Fibroblast of upper back skin (primary cell): ENCODE measurements at regions not wholly inside any gene's neighbourhood (a gene's known extent, or its start where the extent isn't known, plus 50 kb on each side); places are given as distances from the start of the nearest gene placed in this dataset.

Experiments used
- DNase-seq: peaks from one replicate; pipeline ENCODE4 v3.0.0-alpha.2; 2013

DNA sequence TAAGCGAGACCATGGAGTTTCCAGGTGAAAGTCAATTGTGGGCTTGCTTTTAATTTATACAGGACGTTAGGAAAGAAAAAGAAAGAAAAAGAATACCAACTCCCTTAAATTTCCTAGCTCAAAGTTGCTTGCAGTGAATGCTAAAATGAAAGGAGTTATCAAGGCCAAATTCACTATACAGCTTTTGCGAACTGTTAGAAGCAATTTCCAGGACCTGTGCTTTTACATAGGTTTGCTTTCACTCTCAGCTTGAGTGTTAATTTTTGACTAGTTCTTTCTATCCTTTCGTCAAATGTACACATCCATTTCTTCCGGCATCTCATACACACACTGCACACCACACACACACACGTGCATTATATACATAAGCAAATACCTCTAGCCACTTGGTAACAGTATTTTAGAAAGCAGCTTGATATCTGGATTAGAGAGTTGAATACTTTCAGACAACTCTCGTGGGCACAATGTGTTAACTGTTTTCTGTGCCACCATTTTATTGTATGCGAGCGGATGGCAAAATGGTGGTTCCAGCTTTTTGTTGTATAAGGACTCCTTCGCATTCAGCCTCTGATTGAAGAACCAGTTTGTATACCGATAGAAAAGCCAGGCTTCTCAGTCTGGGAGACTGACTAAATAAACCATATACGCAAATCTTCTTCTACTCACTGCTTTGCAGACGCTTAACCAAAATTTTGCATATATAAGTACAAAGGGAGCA, 381.8 kb downstream of the MTX2 start:
- no peak for DNase-seq

DNA sequence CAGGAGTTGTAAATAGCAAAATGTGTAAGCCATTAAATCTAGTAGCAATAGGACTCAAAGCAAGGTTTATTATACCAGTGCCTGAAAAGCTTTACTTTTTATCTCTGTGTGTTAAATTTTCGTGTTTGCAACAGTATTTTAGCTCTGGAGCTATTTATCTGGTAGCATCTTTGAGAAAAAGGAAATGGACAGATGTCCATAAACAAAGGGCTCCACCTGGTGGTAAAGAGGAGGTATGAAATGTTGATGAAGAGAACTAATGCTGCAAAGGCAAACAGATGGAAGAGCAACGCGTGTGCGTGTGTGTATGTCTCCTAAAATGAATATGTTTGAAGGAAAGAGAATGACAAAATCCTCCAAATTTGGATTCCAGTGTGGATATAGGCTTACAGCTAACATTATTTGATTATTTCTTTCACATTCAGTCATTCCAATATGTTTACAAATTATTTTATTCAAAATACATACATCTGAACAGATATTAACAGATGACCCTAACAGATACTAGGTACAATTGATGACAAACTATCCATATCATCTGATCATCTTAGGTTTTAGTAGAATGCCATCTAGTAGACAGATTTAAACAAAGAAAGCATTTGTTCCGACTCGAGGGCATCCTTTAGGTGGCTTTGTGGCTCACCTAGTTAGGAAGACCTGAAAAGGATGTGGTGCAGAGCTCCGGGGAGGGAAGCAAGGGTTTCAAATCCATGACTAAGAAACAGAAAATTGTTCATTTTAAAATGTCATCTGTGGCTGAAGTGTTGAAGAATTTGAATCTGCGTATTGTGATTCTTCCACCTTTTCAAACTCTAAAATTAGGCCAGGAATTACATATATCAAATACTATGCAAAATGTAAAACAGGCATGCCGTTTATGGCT, 383.3 kb downstream of the MTX2 start:
- DNase-seq: peak; percentile 78

DNA sequence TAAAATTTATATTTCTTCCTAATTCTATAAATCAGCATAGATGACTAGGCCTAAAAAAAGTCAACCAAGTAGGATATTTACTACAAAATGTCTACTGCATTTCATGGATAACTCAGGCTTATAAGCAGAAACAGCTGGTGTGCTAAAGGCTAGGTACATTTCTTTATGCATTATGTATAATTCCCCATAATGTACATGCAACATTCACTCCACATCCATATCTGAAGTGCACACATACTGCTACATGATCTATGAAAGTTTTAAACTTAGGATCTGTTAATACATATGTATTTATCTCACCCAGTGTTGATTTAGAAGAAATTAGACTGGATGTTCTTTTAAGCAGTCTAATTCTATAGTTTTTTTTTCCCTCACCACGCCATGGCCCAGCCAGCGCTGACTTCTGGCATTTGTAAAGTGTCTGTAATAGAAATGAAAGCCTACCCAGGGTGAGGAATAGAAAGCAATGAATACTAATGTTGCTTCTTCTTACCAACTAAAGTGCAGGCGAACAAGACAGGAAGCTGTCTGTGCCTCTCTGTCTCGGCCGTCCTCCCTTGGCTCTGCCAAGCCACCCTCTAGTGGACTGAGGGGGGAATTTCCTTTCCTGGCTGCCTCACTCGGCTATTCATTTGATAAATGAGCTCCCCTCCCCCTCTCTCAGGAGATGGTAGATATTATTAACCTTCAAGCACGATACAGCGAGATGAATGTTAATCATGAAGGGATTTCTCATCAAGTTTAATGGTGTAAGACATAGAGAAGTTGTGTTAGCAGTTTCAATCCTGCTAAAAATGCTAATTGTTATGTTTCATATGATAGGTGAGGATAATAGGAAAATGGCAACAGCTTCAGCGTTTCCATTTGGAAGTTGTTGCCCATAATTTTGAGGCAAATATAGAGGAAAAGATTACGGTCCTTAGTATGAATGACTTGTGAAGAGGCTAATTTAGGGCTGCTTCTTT, 384.5 kb downstream of the MTX2 start:
- DNase-seq: peak; percentile 82

DNA sequence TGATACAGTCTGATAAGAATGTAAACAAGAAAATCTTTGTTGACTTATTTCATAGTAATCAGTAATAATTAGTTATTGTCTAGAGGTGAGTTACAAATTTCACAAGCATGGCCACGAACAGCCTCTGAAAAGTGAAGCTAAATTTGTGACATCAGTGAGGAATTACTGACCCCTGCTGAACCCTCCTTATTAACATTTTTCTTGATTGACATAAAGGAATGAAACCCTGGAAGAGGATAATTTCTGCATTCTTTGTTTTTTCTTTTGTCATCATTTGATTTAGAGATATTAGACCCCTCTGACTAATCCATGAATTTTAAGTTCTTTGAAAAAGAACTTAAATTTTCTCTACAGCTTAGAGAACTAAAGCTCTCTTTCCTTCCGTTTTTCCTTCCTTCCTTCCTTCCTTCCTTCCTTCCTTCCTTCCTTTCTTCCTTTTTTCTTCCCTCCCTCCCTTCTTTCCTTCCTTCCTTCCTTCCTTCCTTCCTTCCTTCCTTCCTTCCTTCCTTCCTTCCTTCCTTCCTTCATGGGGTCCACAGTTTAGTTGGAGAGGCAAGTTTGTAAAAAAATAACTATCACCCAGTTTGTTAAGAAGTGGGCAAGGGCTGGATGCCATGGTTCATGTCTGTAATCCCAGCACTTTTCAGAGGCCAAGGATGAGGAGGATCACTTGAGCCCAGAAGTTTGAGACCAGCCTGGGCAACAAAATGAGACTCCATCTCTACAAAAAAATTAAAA, 387.0 kb downstream of the MTX2 start:
- no peak for DNase-seq

DNA sequence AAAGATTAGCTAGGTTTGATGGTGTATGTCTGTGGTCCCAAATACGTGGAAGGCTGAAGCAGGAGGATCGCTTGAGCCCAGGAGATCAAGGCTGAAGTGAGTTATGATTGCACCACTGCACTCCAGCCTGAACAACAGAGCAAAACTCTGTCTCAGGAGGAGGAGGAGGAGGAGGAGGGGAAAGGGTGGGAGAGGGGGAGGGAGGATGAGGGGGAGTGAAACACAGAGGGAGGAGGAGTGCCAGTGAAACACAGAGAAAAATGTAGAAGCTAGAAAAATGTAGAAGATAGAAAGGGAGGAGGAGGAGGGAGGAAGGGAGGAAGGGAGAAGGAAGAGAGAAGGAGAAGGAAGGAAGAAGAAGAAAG, 387.5 kb downstream of the MTX2 start:
- no peak for DNase-seq

DNA sequence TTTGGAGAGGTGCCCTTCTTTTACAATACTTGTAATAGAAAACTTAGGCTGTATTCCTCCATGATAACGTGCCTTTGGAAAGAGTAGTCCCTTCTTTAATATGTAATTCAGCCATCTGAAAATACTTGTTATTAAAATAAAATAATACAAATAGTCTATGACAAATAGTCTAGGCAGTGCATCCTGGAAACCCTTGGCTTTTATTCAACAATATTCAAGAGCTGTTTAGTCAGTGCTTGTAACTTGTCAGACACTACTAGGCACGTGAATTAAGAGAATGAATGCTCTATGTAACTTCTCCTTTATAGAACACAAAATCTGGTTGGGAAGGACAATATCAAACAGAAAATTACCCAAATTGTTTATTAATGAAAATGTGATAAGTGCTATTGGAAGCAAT, 388.2 kb downstream of the MTX2 start:
- DNase-seq: no peak

DNA sequence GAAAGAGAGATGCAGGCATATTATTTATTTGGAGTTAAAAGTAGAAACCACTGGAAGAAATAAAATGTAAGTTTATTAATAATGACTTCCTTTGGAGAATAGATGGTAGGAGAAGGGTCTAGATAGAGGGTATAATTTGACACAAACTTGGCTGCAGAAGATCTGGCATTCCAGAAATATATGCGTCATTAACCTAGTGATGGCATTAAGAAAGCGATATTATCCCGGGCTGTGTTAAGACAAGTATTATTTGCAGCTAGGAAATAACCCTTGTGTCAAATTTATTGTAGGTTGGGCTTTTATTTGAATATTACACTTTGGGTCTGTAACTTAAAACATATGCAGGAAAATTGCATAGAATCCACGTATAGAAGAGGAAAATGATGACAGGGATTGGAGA, 389.5 kb downstream of the MTX2 start:
- no peak for DNase-seq

DNA sequence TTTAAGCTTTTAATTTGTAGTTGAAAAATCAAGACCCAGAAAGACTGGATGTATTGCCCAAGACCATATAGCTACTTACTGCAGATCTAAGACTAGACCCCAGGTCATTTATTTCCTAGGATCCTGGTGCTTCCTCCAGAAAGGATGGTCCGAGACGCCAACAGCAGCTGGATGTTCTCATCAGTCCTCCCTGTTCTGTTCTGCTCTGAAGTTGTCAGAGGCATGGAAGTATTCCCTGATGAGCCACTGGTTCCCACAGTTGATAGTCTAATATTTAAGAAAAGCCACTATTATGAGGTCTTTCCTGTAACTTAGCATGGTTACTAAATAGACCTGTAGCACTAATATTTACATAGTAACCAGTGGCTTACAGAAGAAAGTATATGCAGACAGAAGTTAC, 393.5 kb downstream of the MTX2 start:
- no peak for DNase-seq

DNA sequence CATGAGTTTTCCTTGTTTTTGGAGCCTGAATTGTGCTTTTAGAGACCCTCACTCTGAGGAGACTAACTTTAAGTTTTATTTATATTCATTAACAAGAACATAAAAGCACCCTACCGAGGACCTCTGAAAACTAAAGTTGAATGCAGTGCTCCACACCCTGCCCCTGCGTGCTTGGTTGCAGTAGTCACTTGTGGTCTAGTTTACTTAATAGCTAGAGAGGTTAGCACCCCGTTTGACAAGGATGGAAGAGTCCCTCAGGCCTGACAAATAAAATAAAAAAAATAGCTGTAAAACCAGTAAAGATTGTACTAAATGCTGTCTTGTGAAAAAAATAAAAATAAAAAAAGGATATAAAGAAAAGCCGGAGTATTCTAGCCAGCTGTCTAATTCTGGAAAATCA, 395.2 kb downstream of the MTX2 start:
- no peak for DNase-seq

DNA sequence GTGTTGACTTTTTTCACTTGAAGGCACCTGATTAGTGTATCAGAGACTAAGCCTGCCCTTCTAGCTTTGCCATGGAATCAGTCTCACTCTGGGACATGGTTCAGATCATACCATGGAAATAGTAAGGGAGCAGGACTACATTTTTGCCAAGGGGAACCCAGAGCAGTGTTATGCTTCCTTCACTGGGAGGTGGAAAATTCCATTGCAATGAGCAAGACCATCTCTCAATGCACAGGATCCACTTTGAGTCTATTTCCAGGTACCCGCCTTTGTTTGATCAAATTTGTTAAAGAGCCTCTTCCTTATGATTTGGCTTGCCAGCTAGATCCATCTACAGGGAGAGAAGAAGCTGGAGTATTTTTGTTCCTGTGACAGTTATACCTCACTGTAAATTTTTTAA, 395.8 kb downstream of the MTX2 start:
- DNase-seq: no peak

DNA sequence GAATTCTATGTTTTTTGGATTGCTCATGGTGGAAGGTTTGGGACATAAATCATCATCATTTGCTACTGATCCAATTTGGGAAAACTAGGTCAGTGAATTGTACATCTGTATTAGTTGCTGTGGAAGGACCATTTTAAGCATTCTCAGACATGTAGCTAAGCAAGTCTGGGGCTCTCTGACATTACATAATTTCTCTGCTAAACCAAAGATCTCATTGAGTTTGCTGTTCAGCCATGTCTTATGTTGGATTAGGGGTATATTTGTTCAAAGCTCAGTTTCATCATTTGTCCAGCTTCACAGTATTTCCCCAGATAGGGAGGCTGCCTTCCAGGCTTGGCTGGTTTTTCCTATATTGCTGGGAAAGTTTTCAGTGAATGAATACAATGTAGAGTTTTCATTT, 399.7 kb downstream of the MTX2 start:
- DNase-seq: peak; percentile 64

DNA sequence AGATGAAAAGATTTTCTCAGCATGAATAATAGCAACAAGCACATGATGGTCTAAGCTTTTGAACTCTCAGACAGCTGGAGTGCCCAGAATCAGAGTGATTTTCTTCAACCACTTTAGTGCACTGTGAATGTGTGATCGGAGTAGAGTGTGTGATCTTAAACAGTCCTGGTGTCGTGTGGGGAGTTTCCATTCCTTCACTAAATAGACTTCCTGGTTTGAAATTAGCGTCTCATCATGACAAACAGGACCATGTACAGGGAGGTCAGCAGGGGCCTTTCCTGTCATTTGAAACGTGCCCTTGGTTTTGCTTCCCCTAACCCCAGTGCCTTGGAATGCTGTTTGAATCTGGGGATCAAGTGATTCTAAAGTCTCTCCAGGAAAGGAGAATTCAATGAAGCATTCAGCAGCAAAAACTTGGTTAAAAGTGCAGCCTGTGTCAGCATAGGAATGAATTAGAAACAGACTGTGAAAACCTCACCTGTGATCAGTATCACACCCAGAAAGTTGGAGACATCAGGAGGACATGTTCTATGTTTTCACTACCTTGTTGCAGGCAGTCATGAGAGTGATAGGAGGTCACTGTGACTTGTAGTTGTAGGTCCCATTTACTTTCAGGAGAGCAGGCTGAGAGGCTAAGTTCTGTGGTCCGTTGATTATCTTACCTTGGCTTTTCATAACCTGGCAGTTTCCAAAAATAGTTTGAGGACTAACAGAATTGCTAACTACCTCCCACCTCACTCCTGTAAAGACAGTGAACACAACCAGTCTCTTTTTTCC, 400.3 kb downstream of the MTX2 start:
- no peak for DNase-seq

DNA sequence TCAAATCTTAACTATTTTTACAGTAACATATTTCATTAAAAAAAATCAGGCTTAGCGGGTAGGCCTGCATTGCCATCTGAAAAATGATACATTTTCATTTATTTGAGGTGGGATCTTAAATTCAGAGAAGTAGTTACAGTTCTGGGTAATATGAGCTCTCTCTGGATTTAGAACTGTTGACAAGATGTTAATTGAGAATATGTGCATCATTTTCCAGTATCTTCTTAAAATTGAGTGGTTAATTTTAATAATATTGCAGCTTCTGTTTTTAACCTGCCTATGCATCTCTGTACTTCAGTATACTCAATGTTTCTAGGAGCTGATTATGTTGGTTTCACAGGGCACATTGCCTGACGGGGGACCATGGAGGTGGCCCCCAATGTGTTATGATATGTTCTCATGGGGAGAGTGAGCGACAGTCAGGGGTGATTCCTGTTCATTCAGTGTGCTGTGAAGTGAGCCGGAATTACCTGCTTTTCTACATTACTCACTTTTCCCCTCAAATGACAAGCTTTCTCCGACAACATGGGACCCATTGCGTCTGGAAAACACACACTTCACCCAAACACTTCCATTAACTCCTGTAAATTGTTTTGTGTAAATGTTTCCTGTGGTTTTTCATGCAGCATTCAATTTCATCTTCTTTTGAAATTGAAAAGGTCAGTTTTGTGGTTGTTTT, 406.2 kb downstream of the MTX2 start:
- DNase-seq: no peak

DNA sequence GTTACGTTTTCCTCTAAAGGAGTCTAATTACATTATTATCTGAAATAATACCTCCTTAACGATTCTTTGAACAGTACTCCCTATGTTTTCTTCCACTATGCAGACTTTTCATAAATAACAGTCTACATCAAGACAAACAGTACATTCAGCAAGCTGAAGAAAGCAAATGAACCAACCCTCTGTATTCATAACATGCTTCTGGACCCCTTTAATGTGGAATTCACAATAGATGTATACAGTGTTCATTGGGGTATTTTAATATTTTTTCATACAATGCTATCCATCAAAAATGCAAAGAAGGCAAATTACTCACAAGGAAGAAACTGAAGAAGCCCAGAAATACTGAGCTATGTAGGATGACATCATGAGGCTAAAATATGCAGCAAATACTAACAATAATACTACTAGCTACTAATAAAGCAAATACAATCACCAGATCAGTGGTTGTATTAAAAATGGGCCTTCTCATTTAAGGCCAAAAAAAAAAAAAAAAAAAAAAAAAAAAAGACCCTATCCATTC, 408.6 kb downstream of the MTX2 start:
- DNase-seq: peak; percentile 43

DNA sequence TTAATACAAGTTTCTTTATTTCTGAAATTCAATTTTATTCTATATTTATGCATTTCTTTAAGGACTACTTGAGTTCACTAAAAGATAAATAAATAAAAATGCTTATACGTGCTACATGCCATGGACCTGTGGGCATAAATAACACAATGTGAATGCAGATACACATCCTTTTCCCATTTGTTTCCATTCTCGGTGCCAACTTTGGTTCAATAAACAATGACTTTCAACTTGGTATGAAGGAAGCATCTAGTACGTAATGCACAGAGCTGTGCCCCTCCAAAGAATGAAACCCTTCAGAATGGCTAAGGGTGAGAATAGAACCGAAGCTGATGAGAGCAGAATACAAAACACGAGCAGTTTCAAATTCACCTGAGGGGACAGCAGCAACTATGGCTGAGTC, 409.3 kb downstream of the MTX2 start:
- no peak for DNase-seq

DNA sequence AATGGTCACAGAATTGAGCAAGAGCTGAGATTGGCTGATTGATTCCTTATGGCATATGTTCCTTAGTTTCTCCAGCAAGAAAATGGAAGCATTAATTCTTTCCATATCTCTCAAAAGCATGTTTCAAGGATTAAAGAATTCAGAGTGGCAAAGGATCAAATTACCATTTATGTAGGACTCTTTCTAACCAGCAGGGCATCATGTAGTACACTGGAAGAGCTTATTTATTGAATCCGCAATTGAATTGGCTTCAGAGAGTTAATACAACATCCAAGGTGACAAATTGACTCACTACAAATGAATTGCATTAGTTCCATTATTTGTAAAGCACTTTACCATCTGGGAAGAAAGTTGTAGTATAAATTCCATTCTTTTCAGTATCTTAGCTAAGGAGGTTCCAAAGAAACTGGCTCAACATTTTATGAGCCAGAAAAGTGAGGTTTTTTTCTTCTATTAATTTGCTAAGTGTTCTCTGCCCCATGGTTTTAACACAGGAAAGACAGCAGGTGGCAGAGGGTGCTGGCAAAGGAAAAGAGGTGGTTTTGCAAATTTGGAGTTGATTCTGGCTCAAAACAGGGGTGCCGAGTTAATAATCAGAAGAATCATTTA, 409.9 kb downstream of the MTX2 start:
- DNase-seq: no peak

DNA sequence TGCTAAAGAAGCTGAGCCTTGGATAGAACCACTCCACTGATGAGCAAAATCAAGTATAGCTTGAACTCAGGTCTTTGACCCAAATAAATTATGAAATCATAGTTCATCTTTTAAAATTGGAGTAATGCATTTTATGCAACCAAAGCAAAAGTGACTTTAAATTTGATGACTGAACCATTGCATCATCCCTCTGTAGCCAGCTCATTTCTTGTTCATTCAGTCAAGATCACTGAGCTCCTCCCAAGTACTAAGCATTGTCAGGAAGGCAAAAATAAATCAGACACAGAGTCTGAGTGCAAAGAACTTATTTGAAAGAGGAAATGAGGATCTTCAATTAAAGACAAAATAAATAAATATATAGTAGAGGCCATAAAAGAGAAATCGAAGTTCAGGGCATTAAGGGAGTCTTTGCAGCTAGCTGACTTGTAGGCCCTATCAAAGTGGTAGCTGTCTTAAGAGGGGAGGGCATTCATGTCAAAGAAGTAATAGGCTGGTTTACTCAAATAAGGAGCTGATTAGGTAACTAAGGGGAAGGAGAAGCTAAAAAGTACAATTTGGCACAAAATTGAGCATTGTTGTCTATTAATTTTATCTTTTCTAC, 411.8 kb downstream of the MTX2 start:
- DNase-seq: peak; percentile 74

DNA sequence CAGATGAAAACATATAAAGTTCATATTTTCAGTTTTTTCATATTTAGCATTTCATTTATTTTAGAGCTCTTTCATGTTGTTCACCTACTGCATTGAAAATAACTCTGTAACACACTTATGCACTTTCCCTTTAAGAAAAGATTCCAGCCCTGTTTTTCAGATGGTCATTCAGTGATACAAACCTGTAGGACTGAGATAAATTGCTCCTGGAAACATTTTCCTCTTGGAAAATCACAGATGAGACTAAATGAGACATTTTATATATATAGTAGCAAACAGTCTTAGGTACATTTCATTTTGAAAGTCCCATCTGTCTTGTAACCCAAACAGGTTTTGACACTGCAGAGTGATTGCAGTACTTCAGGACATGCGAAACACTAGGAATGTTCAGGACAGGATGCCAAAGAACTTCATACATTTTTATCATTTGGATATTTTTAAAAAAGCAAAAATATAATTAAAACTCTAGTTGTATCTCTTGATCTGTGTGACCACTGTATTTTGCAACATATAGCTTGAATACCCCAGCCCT, 412.4 kb downstream of the MTX2 start:
- DNase-seq: no peak

DNA sequence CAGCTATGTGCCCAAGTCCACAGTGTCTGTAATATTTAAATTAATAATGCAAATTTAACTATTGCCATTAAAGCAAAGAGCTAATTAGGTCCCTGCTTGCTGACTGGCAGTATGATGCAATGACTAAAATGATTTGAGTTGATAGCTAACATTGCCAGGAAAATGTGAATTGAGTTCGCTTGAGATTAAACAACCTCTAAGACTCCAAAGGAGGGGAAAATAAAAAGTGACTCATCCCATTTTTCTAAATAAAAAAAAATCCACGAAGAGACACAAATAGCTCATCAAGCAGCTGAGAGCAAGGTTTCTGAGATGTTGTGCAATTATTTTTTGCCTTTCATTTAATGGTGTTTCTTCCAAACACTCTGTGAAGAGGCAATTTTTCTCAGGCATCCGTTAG, 413.0 kb downstream of the MTX2 start:
- DNase-seq: peak; percentile 64

DNA sequence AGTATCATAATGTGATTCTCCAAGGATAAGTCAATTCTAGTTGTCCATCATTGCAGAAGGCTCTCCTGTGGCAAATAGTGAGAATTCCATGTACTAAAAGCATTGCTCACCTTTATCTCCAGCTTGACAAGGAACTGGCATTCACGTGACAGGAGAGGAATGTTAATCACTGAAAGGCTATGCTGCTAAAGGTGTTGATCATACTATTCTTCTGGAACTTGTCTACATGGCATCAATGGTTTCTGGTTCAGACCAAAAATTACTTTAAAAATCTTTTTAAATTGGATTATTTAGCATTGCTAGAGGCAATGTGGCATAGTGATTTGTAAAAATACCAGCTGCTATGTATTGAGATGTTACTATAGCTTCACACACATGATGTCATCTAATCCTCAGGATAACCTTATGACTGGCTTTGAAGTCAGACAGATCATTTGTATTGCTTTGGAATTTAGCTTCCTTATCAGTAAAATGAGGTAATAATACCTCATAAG, 414.4 kb downstream of the MTX2 start:
- no peak for DNase-seq
